Stimulated activated CD4-positive, alpha-beta T cell treated with anti-CD3 and anti-CD28 coated beads, Interleukin-15, amount 100 ng/mL, for 24 hours (primary cell): ENCODE measurements at regions not wholly inside any gene's neighbourhood (a gene's known extent, or its start where the extent isn't known, plus 50 kb on each side); places are given as distances from the start of the nearest gene placed in this dataset.

ENCODE experiments used
- DNase-seq: peaks from one replicate; pipeline ENCODE4 v3.0.0-alpha.2; 2020

DNA sequence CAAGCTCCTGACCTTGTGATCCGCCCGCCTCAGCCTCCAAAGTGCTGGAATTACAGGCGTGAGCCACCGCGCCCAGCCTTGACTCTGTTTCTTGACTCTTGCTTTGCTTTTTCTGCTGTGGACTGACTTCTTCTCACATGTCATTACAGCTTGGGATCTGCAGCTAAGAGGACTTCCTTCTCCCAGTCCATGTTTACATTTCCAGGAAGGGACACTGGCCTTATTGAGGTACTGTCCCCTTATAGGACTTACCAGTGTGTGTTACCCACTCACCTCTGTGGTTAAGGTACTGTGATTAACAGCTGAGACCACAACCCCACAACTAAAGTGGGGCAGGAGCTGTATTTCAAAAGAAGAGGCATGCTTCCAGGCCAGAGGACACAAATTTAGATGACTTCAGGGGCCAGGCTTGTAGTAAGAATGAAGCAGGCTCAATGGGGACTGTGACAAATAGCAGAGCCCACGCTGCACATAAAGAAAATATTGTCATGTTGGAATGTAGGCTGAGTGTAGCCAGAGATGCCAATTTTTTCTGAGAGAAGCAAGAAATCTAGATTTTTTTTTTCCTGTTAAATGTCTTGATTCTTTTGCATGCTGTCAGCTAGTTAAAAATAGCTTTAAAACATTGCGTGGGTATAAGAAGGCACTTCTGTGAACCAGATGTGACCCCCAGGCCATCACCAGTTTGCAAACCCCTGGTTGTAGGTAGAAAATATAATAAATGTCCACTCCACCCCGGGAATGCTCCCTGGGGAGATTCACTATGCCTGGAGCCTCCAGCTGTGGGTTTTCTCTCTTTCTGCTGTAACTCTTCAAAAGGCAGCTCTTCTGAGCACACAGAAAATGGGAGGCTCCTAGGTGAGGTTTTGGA, 75.0 kb downstream of the PTPDC1 start:
- no peak for DNase-seq

DNA sequence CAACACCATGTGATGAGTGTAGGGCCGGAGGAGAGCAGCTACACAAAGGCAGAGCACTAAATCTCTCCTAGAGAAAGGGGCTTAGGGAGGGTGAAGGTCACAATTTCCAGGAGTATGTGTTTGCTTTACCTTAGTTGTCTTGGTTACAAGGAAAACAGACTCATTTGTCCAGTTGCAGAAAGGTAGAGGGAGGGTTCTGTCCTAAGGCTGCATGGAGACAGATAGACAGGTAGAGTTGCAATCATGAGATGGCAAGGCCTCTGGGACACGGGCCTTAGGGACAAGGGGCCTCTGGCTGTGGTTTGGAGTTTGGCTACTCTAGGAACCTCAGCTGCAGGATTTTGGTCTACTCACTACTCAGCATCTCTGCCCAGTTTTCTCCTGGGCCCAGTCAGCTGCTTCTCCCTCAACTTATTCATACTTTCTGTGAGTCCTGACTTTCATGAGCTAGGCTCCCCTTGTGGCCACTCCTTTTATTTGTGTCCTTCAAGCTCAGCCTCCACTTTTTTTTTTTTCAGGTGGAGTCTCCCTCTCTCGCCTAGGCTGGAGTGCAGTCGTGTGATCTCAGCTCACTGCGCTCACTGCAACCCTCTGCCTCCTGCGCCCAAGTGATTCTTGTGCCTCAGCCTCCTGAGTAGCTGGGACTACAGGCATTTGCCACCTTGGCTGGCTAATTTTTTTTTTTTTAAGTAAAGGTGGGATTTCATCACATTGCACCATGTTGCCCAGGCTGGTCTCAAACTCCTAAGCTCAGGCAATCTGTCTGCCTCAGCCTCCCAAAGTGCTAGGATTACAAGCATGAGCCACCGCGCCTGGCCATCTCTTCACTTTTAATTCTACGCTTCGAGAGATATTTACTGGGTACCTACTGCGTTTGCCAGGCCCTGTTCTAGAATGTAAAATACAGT, 76.6 kb downstream of the PTPDC1 start:
- no peak for DNase-seq

- no peak for DNase-seq
Observed at GRCh38 chr9:94161673-94162072, 77.4 kb downstream of the PTPDC1 start.

GRCh38 chr9:94164806-94165549, 80.7 kb downstream of the PTPDC1 start:
- no peak for DNase-seq

GRCh38 chr9:94165592-94166235, 81.5 kb downstream of the PTPDC1 start:
- peak; percentile 97 for DNase-seq

DNA sequence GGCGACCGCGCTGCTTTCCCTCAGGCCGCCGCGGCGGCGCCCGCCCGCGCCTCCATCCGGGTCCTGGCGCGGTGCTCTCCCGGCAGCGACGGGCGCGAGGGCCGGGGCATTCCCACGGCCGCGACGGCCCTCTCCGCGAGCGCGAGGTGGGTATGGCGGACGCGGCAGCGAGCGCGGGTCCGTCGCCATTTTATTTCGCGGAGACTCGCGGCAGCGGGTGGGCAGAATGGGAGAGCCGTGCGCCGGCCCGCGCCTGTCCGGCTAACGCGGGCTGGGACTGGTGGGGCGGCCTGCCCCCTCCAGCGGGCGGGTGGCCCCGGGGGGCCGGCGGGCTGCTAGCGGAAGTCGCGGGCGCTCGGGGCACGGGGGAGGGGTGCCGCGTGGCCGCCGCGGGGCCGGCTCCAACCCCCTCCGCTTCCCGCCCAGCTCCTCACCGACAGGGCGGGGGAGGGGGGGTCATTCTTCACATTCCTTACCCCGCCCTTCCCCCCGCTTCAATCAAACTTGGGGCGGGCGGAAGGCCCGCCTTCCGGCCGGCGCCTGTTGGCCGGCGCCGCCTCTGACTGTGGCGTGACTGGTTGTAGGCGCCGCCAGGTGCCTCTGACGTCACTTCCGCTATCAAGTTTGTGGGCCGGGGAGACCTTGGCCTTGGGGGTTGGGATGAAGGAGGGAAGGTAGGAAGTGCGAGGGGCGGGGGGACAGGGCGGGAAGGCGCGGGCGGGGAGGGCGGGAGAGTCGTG, 82.1 kb downstream of the PTPDC1 start:
- peak; percentile 97 for DNase-seq

- no peak for DNase-seq
Observed at GRCh38 chr9:94166976-94167346, 82.7 kb downstream of the PTPDC1 start.

- DNase-seq = no peak
Observed at GRCh38 chr9:94167376-94167890, 83.2 kb downstream of the PTPDC1 start.

DNA sequence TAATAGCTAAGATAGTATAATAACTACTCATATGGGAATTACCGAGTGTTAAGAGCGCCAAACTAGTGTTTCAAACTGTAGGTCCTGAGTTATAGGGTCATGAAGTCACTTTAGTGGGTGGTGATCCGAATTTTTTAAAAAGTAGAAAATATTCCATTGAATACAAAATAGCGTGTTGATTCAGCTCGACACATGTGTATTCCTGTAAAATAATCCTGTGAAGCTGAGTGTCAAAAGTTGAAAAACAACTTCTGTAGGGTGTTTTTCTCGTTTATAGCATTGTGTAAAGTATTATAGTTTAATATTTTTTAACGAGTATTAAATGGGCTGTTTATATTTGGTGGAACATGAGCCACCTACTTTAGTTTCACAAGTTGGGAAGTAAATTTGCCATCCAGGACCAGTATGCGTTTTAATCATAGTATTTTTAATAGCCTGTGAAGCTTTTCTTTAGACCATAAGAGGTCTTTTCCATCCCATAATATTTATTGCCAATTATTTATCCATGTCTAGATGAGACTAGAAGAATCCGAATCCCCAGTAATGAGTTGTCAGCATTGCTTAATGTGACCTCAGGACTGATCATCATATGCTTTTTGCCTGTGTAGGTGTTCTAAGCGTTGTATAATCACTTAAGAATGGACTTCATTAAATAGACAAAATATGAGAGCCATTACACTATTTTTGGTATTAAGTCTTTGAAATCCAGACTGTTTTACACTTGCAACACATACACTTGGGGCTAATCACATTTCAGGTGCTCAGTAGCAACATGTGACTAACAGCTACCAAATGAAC, 84.1 kb downstream of the PTPDC1 start:
- no peak for DNase-seq

- no peak for DNase-seq
Observed at GRCh38 chr9:94169968-94170367, 85.7 kb downstream of the PTPDC1 start.

DNA sequence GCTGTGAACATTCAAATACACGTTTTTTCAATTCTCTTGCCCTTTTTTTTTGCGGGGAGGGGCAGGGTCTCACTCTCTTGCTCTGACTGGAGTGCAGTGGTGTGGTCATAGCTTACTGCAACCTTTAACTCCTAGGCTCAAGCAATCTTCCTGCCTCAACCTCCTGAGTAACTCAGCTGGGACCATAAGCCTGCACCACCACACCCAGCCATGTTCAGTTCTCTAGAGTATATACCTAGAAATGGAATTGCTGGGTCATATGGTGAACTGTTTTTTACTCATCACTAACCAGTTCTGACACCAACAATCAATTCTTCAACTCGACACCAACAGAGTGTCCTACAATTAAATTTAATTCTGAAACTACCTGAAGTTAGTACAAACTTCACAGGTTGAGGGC, 85.5 kb upstream of the ZNF169 start:
- DNase-seq = peak; percentile 45

DNA sequence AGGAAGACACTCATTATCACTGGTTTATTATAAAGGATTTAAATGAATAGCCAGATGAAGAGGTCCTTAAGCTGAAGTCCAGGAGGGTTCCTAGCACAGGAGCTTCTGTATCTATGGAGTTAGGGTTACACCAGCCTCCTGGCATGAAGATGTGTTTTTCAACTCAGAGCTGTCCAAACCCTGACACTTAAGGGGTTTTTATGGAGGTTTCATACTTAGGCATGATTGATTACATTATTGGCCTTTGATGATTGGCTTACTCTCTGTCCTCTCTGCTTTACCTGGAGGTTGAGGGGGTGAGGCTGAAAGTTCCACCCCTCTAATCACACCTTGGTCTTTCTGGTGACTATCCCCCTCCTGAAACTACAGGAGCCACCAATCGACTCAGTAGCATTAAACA, 84.9 kb upstream of the ZNF169 start:
- no peak for DNase-seq

DNA sequence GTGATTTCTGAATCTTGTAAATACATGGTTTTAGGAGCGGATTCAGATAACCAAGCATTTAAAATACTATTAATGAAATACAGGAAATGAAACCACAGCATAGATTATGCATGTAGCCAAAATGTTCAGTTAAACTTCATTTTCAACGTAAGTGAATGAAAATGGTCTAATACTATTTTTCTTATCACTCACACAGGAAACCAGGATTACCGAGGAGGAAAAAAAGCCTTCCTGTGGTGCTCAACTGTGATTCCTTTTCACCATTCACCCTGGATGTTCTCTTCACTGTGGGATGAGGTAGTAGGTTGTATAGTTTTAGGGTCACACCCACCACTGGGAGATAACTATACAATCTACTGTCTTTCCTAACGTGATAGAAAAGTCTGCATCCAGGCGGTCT, 83.4 kb upstream of the ZNF169 start:
- DNase-seq = no peak

DNA sequence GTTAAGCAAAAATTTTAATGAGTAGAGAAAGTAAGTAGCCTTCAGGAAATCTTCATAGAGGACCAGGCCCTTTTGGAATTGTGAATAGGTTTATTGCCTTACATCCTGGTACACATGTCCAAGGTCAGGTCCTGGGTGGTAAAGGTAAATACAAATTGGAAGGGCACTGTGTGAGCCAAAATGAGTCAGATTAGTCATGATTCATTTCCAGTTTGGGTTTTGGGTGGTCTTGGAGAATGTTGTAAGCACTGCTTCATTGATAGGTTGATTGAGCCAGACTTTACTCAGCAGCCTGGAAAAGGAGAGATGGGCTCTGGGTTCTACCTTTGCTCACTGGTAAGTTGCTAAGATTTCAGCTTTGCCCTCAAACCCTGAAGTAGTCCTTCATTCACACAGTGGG, 82.5 kb upstream of the ZNF169 start:
- no peak for DNase-seq

GRCh38 chr9:94178927-94179326, 80.2 kb upstream of the ZNF169 start:
- no peak for DNase-seq

- DNase-seq = no peak
Observed at GRCh38 chr9:94181408-94182181, 77.5 kb upstream of the ZNF169 start.

GRCh38 chr9:94182532-94182931, 76.6 kb upstream of the ZNF169 start:
- no peak for DNase-seq

DNA sequence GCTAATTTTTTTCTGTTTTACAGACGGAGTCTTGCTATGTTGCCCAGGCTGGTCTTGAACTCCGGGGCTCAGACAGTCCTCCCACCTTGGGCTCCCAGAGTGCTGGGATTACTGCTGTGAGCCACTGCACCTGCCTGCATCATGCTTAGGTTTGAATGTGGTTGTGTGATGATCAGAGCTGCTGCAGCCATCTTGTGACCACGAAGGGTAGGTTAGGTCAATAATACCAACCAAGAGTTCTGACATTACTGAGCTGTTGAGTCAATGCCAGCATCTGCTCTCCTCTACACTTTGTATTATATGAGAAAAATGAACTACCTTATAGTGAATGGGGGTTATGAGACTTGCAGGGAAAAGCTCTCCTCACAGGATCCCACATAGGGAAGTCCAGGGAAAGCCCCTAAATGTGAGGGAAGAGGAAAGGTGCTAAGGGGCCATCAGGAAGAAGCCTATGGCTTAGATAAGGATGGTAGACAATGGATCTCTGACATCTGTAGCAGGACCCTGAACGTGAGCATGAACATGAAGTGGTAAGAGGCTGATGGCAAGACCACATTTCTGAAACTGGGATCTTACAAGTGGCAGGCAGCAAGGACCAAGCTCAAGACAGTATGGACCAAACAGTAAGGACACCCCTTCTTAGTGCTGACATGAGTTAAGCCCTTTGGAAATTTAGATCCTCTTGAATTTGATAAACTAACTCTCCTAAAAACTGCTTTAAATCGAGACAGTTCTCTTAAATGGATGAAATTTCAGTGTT, 75.7 kb upstream of the ZNF169 start:
- no peak for DNase-seq

DNA sequence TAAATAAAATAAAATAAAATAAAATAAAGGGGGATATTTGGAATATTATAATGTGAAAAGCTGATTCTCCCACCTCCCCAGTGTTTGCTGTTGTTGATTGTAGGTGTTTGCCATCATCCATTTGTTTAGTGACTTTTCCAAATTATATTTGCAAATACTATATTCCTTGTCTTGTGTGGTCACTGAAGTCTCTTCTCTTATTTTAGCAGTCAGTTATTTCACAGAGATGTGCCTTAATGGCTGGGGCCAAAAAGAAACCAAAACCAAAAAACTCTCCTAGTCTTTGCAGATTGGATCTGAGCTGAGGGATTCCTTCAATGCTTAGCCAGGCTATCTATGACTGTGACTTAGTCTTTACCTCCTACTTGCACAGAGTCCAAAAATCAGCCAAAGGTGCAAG, 70.9 kb upstream of the ZNF169 start:
- DNase-seq = no peak
